ENCODE measurements at regions not wholly inside any gene's neighbourhood (a gene's known extent, or its start where the extent isn't known, plus 50 kb on each side); places are given as distances from the start of the nearest gene placed in this dataset.

DNA sequence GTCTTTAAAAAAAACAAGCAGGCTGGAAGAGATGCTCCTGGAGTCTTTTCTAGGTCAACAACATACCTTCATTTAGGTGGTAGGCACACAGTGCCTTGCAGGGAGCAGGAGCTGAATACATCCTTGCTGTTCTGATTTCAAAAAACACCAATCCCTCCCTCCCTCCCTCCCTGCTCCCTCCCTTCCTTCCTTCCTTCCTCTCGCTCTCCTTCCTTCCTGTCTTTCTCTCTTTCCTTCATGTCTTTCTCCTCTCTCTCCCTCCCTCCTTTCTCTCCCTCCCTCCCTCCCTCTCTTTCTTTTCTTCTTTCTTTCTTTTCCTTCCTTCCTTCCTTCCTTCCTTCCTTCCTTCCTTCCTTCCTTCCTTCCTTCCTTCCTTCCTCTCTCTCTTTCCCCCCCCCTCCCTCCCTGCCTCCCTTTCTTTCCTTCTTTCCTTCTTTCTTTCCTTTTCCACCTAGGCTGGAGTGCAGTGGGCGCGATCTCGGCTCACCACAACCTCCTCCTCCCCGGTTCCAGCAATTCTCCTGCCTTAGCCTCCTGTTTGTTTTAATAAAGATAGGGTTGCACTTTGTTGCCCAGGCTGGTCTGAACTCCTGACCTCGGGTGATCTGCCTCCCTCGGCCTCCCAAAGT lies 245.1 kb downstream of the MIAT start:
- 17 to 26% methylated on average over 7 of the region's 7 CpGs for WGBS, 2 donors
- no peak for ATAC-seq (ENCODE audit: insufficient read depth, low FRiP score)
- peaks cover 0 to 50% (median 49%) of the 10 kb centered on the region in 3 donors for H3K27me3 ChIP-seq (ENCODE audit: control insufficient read depth in 3 of 3, insufficient read depth in 3 of 3, low read length in 2 of 3)

DNA sequence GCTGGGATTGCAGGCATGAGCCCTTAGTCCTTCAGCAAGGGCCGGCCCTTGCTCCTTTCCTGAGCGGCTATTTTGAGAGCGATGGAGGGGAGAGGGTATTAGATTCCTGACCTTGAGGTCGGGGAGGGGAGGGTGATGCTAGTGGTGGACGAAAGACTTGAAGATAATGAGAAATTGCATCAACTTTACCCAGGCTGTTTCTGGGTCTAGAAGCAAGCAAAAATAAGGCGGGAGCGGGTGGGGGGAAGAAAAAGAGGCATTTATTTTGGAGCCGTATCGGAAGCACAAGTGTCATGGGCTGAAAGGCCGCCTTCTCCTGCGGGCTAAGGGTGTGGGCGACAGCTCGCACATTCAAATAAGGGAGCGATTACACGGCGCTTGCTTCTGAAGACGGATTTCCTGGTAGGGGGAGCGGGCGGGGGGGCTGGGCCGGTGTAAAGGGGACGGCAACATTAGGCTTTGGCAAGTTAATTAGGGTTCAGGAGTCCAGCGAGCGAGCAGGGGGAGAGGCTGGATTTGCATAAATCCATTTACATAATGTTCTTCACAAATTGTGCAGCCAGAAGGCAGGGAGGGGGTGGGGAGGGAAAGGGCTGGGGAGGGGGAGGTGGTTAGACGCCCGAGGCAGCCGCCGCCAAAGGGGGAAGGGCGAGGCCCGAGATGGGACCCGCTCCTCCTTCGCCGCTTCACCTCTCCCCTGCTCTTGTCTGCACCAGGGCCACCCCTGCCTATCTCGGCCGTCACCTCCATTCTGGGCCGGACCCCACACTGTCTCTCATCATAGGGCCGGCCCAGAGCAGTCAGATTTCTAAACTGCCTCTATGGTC lies 245.9 kb downstream of the MIAT start:
- H3K4me1 ChIP-seq (ENCODE audit: control insufficient read depth in 5 of 5, insufficient read depth in 5 of 5, low read length in 5 of 5): peaks cover 0 to 2% (median 0%) of the 10 kb centered on the region in 5 donors
- peaks cover 0 to 53% (median 45%) of the 10 kb centered on the region in 3 donors for H3K27me3 ChIP-seq (ENCODE audit: control insufficient read depth in 3 of 3, insufficient read depth in 3 of 3, low read length in 2 of 3)
- no peaks in the 10 kb centered on the region for H3K36me3 ChIP-seq (ENCODE audit: control insufficient read depth in 4 of 4, insufficient read depth in 4 of 4, low read length in 4 of 4)
- H3K9me3 ChIP-seq (ENCODE audit: control insufficient read depth in 4 of 4, insufficient read depth in 3 of 4, low read length in 3 of 4): peaks cover 0 to 5% (median 0%) of the 10 kb centered on the region in 4 donors
- WGBS, 2 donors: 5 to 10% methylated on average over 29 to 36 of the region's 36 CpGs
- H3K9ac ChIP-seq (ENCODE audit: insufficient read depth in 1 of 2, low read length in 2 of 2): no peak overlapping the region
- TF ChIP-seq, protein P1, sequence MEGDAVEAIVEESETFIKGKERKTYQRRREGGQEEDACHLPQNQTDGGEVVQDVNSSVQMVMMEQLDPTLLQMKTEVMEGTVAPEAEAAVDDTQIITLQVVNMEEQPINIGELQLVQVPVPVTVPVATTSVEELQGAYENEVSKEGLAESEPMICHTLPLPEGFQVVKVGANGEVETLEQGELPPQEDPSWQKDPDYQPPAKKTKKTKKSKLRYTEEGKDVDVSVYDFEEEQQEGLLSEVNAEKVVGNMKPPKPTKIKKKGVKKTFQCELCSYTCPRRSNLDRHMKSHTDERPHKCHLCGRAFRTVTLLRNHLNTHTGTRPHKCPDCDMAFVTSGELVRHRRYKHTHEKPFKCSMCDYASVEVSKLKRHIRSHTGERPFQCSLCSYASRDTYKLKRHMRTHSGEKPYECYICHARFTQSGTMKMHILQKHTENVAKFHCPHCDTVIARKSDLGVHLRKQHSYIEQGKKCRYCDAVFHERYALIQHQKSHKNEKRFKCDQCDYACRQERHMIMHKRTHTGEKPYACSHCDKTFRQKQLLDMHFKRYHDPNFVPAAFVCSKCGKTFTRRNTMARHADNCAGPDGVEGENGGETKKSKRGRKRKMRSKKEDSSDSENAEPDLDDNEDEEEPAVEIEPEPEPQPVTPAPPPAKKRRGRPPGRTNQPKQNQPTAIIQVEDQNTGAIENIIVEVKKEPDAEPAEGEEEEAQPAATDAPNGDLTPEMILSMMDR (IDR thresholded peaks at IDR 0.05; ENCODE audit: control extremely low read depth, extremely low read depth): no peak
- no peak for ATAC-seq (ENCODE audit: insufficient read depth, low FRiP score)
- H3K4me3 ChIP-seq: no peak overlapping the region
- no peak for DNase-seq
- no peak overlapping the region for H3K27ac ChIP-seq (ENCODE audit: low read depth in 1 of 2, low read length in 1 of 2)

More for the DNA sequence above, 245.1 kb downstream of the MIAT start:
- H3K9me3 ChIP-seq (ENCODE audit: control insufficient read depth in 4 of 4, insufficient read depth in 3 of 4, low read length in 3 of 4): peaks cover 0 to 5% (median 0%) of the 10 kb centered on the region in 4 donors
- no peak for DNase-seq
- no peak overlapping the region for H3K4me3 ChIP-seq
- H3K36me3 ChIP-seq (ENCODE audit: control insufficient read depth in 4 of 4, insufficient read depth in 4 of 4, low read length in 4 of 4): no peaks in the 10 kb centered on the region
- TF ChIP-seq, protein P1 (IDR thresholded peaks at IDR 0.05; ENCODE audit: control extremely low read depth, extremely low read depth): no peak
- no peak overlapping the region for H3K27ac ChIP-seq (ENCODE audit: low read depth in 1 of 2, low read length in 1 of 2)
- H3K9ac ChIP-seq (ENCODE audit: insufficient read depth in 1 of 2, low read length in 2 of 2): no peak overlapping the region
- peaks cover 0 to 2% (median 0%) of the 10 kb centered on the region in 5 donors for H3K4me1 ChIP-seq (ENCODE audit: control insufficient read depth in 5 of 5, insufficient read depth in 5 of 5, low read length in 5 of 5)

DNA sequence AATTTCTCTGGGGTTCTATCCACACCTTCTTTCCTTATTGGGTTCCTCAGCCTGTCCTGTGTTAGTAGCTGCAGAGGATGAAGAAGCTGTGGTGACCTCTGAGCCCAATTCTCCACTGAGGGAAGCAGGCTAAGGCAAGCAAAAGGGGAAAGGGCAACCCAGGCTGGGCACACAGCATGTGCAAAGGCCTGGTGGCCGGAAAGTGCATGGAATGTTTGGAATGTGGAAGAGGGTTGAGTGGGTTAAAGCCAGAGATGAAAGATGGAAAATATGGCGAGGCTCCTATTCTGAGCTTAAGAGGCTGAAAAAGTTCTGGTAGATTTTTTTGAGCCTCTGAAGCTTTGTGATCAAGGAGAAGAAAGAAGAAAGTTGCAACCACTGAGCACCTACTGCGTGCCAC lies 247.1 kb downstream of the MIAT start:
- TF ChIP-seq, protein P1 (IDR thresholded peaks at IDR 0.05; ENCODE audit: control extremely low read depth, extremely low read depth): no peak
- DNase-seq (no peak), ATAC-seq (ENCODE audit: insufficient read depth, low FRiP score) (no peak)
- 46 to 57% methylated on average over 3 of the region's 3 CpGs for WGBS, 2 donors
- peaks cover 0 to 10% (median 0%) of the 10 kb centered on the region in 4 donors for H3K9me3 ChIP-seq (ENCODE audit: control insufficient read depth in 4 of 4, insufficient read depth in 3 of 4, low read length in 3 of 4)
- no peaks in the 10 kb centered on the region for H3K36me3 ChIP-seq (ENCODE audit: control insufficient read depth in 4 of 4, insufficient read depth in 4 of 4, low read length in 4 of 4)
- no peak overlapping the region for H3K9ac ChIP-seq (ENCODE audit: insufficient read depth in 1 of 2, low read length in 2 of 2)
- peaks cover 0 to 2% (median 0%) of the 10 kb centered on the region in 5 donors for H3K4me1 ChIP-seq (ENCODE audit: control insufficient read depth in 5 of 5, insufficient read depth in 5 of 5, low read length in 5 of 5)
- no peak overlapping the region for H3K27ac ChIP-seq (ENCODE audit: low read depth in 1 of 2, low read length in 1 of 2)
- H3K27me3 ChIP-seq (ENCODE audit: control insufficient read depth in 3 of 3, insufficient read depth in 3 of 3, low read length in 2 of 3): peaks cover 0 to 57% (median 46%) of the 10 kb centered on the region in 3 donors
- H3K4me3 ChIP-seq: no peak overlapping the region

Measured in lung (tissue), 11 donors.